GM23248 (cell line): ENCODE measurements at regions not wholly inside any gene's neighbourhood (a gene's known extent, or its start where the extent isn't known, plus 50 kb on each side); places are given as distances from the start of the nearest gene placed in this dataset.

Experiments used
- DNase-seq: peaks from one replicate; pipeline ENCODE4 v3.0.0-alpha.2; 2015
- H2AFZ ChIP-seq: fragments of 200-600 bp; sonication (generic); 2 replicates; pipeline ENCODE4 v1.6.1; 2016; ENCODE audit warnings: antibody characterized with exemption
- H3F3A ChIP-seq: fragments of 200-600 bp; sonication (generic); 2 replicates; pipeline ENCODE4 v1.6.1; 2016; ENCODE audit warnings: mild to moderate bottlenecking, antibody characterized with exemption, mixed run types; ENCODE audit not compliant: insufficient read depth
- H3K27ac ChIP-seq: fragments of 200-600 bp; sonication (generic); 2 replicates; pipeline ENCODE4 v1.5.1; 2016; ENCODE audit warnings: mild to moderate bottlenecking
- H3K27me3 ChIP-seq: fragments of 200-600 bp; sonication (generic); replicated peaks from 2 replicates; pipeline ENCODE4 v1.6.1; 2016; ENCODE audit warnings: mild to moderate bottlenecking; ENCODE audit not compliant: insufficient read depth
- H3K36me3 ChIP-seq: fragments of 200-600 bp; sonication (generic); 2 replicates; pipeline ENCODE4 v1.6.1; 2016; ENCODE audit warnings: low read depth, mild to moderate bottlenecking
- H3K4me1 ChIP-seq: fragments of 200-600 bp; sonication (generic); 2 replicates; pipeline ENCODE4 v1.6.1; 2016; ENCODE audit warnings: mild to moderate bottlenecking; ENCODE audit not compliant: insufficient read depth
- H3K4me2 ChIP-seq: fragments of 200-600 bp; sonication (generic); one replicate; pipeline ENCODE4 v1.6.1; 2016; ENCODE audit warnings: mild to moderate bottlenecking; ENCODE audit not compliant: unreplicated experiment
- H3K4me3 ChIP-seq: fragments of 200-600 bp; sonication (generic); 2 replicates; pipeline ENCODE4 v1.5.1; 2016; ENCODE audit warnings: mild to moderate bottlenecking
- H3K79me2 ChIP-seq: fragments of 200-600 bp; sonication (generic); 2 replicates; pipeline ENCODE4 v1.6.1; 2016; ENCODE audit warnings: mild to moderate bottlenecking; ENCODE audit not compliant: insufficient read depth
- H3K9ac ChIP-seq: fragments of 200-600 bp; sonication (generic); 2 replicates; pipeline ENCODE4 v1.6.1; 2016; ENCODE audit warnings: mild to moderate bottlenecking
- H3K9me2 ChIP-seq: fragments of 200-600 bp; sonication (generic); 2 replicates; pipeline ENCODE4 v1.6.1; 2016; ENCODE audit warnings: mixed run types, mild to moderate bottlenecking, moderate library complexity; ENCODE audit not compliant: insufficient read depth
- H3K9me3 ChIP-seq: fragments of 200-600 bp; sonication (generic); one replicate; pipeline ENCODE4 v1.6.1; 2017; ENCODE audit warnings: low read depth
- H4K20me1 ChIP-seq: fragments of 200-600 bp; sonication (generic); 2 replicates; pipeline ENCODE4 v1.6.0; 2016; ENCODE audit not compliant: insufficient read depth
- EZH2 ChIP-seq: fragments of 200-600 bp; sonication (generic); IDR thresholded peaks from 2 replicates; pipeline ENCODE4 v1.6.1; 2018; ENCODE audit warnings: antibody characterized with exemption, mild to moderate bottlenecking; ENCODE audit not compliant: insufficient read depth, poor library complexity, severe bottlenecking
- EZH2phosphoT487 ChIP-seq: fragments of 200-600 bp; sonication (generic); IDR thresholded peaks from 2 replicates; pipeline ENCODE4 v1.6.1; 2018; ENCODE audit warnings: antibody characterized with exemption, moderate library complexity, mild to moderate bottlenecking, low read depth; ENCODE audit not compliant: insufficient read depth
- WGBS, 2 experiments: methylation state at CpG; one replicate each; pipeline ENCODE4 v1.1.6; 2015 to 2017; ENCODE audit warnings: low lambda C conversion rate in 2 of 2, low coverage in 1 of 2; ENCODE audit errors: missing lambda C conversion rate in 2 of 2; 5-methylcytosine and 5-hydroxymethylcytosine counted together
- in situ Hi-C: fragments of 300-500 bp; cut with MboI; formaldehyde crosslinking; loops from 2 replicates; pipeline ENCODE4 v1.15.0; 2020

- in situ Hi-C loops, result no loop called here
- Histone ChIP-seq H3K4me1 (no peaks in the 10 kb centered on the region), H3F3A (no peaks in the 10 kb centered on the region), H3K4me3 (no peak overlapping the region), H2AFZ (no peak overlapping the region), H3K9ac (no peak overlapping the region), H3K9me2 (no peaks in the 10 kb centered on the region), H3K79me2 (no peaks in the 10 kb centered on the region), H3K4me2 (no peak overlapping the region), H3K27ac (no peak overlapping the region), H3K27me3 (peaks cover 3% of the 10 kb centered on the region; the same call in 1 of the 2 replicates), H4K20me1 (no peaks in the 10 kb centered on the region), H3K36me3 (no peaks in the 10 kb centered on the region), H3K9me3 (no peaks in the 10 kb centered on the region)
- TF ChIP-seq EZH2 (no peak), EZH2phosphoT487 (no peak)
- WGBS, 2 experiments, result 5 to 10% methylated on average over 1 of the region's 1 CpG
- DNase-seq, result no peak
Observed at GRCh38 chr19:33916792-33917191, 120.1 kb downstream of the KCTD15 start.

DNA sequence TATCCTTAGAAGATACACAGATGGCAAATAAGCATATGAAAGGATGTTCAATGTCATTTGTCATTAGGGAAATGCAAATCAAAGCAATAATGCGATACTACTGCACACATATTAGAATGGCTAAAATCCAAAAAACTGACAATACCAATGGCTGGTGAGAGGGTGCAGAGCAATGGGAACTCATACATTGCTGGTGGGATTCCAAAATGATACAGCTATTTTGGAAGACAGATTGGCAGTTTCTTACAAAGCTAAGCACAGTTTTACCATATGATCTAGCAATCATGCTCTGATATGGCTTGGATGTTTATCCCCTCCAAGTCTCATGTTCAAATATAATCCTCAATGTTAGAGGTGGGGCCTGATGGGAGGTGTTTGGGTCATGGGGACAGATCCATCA is 122.6 kb downstream of the KCTD15 start:
- no peaks in the 10 kb centered on the region for H3K79me2 ChIP-seq
- DNase-seq, result no peak
- in situ Hi-C loops, result no loop called here
- H2AFZ ChIP-seq, result no peak overlapping the region
- no peaks in the 10 kb centered on the region for H4K20me1 ChIP-seq
- no peak overlapping the region for H3K27ac ChIP-seq
- TF ChIP-seq EZH2phosphoT487 (no peak), EZH2 (no peak)
- H3K9ac ChIP-seq, result no peak overlapping the region
- no peak overlapping the region for H3K4me3 ChIP-seq
- H3K4me2 ChIP-seq, result no peak overlapping the region
- H3K27me3 ChIP-seq, result 0 out of 2 replicates have a peak, but pooled peaks cover 3% of the 10 kb centered on the region
- H3K9me2 ChIP-seq, result no peaks in the 10 kb centered on the region
- H3F3A ChIP-seq, result no peaks in the 10 kb centered on the region
- H3K9me3 ChIP-seq, result no peaks in the 10 kb centered on the region
- H3K4me1 ChIP-seq, result no peaks in the 10 kb centered on the region
- 55 to 65% methylated on average over 1 of the region's 1 CpG for WGBS, 2 experiments
- H3K36me3 ChIP-seq, result no peaks in the 10 kb centered on the region

DNA sequence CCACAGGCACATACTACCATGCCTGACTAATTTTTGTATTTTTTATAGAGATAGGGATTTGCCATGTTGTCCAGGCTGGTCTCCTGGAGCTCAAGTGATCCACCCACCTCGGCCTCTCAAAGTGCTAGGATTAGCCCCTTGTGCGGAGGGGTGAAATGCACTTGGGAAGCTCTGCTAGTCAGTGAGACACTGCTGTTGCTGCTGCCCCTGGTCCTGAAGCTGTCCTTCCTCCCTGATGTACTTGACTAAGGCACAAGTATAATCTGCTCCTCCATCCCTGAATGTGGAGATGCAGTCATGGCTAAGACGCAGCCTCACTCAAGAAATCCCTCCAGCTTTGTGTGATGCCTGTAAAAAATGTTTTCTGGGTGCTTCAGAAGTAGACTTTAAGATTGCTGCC is 124.5 kb downstream of the KCTD15 start:
- Histone ChIP-seq H3K27ac (no peak overlapping the region), H4K20me1 (no peaks in the 10 kb centered on the region), H3K4me2 (no peak overlapping the region), H3K27me3 (0 out of 2 replicates have a peak, but pooled peaks cover 3% of the 10 kb centered on the region), H3K9ac (no peak overlapping the region), H3K4me3 (no peak overlapping the region), H3K9me3 (no peaks in the 10 kb centered on the region), H3K4me1 (no peaks in the 10 kb centered on the region), H3K36me3 (no peaks in the 10 kb centered on the region), H3K9me2 (no peaks in the 10 kb centered on the region), H3K79me2 (no peaks in the 10 kb centered on the region), H2AFZ (no peak overlapping the region), H3F3A (no peaks in the 10 kb centered on the region)
- in situ Hi-C loops, result no loop called here
- WGBS, 2 experiments, result 33 to 35% methylated on average over 3 of the region's 3 CpGs
- TF ChIP-seq EZH2, result no peak
- no peak for TF ChIP-seq EZH2phosphoT487
- no peak for DNase-seq

- Histone ChIP-seq H2AFZ (no peak overlapping the region), H3K27ac (no peak overlapping the region), H3K4me2 (no peak overlapping the region), H3K79me2 (no peaks in the 10 kb centered on the region), H3F3A (no peaks in the 10 kb centered on the region), H3K9me3 (no peaks in the 10 kb centered on the region), H3K4me3 (no peak overlapping the region), H3K9me2 (no peaks in the 10 kb centered on the region), H3K4me1 (no peaks in the 10 kb centered on the region), H3K36me3 (no peaks in the 10 kb centered on the region), H4K20me1 (no peaks in the 10 kb centered on the region), H3K9ac (no peak overlapping the region), H3K27me3 (no peaks in the 10 kb centered on the region)
- TF ChIP-seq EZH2 (no peak), EZH2phosphoT487 (no peak)
- WGBS, 2 experiments, result 2 to 4% methylated on average over 3 of the region's 3 CpGs
- no peak for DNase-seq
- in situ Hi-C loops, result no loop called here
Observed at GRCh38 chr19:33926306-33926705, 129.6 kb downstream of the KCTD15 start.
